ENCODE measurements at regions not wholly inside any gene's neighbourhood (a gene's known extent, or its start where the extent isn't known, plus 50 kb on each side); places are given as distances from the start of the nearest gene placed in this dataset.

- TF ChIP-seq CTCF (IDR thresholded peaks at IDR 0.05) (no peak), POLR2A (IDR thresholded peaks at IDR 0.05) (no peak)
Observed at GRCh38 chr20:55348223-55348622, 657.1 kb downstream of the CBLN4 start.
